Body of pancreas (tissue), 4 donors: ENCODE measurements at regions not wholly inside any gene's neighbourhood (a gene's known extent, or its start where the extent isn't known, plus 50 kb on each side); places are given as distances from the start of the nearest gene placed in this dataset.

ENCODE experiments used
- ATAC-seq: fragments of 150-250 bp; one replicate; pipeline ENCODE4 v1.9.1; 2016
- DNase-seq, 4 donors: peaks; one replicate each; pipeline ENCODE4 v3.0.0-alpha.2; 2019
- H3K27ac ChIP-seq, 4 donors: fragments of 200-600 bp; sonication (generic); 1 replicate in 3 of 4; 2 replicates in 1 of 4; pipeline versions ENCODE4 v1.5.1 to v1.6.1; 2016 to 2019; ENCODE audit warnings: mild to moderate bottlenecking in 1 of 4, mixed read lengths in 1 of 4, moderate library complexity in 1 of 4
- H3K27me3 ChIP-seq, 2 donors: fragments of 200-600 bp; sonication (generic); one replicate each; pipeline ENCODE4 v1.6.0; 2016; ENCODE audit warnings: mild to moderate bottlenecking in 1 of 2
- H3K36me3 ChIP-seq, 2 donors: fragments of 200-600 bp; sonication (generic); replicated peaks in 1 of 2; 2 replicates each; pipeline ENCODE4 v1.5.1; 2016; ENCODE audit warnings: low read depth in 2 of 2; ENCODE audit not compliant: insufficient read depth in 1 of 2
- H3K4me1 ChIP-seq: fragments of 200-600 bp; sonication (generic); one replicate; pipeline ENCODE4 v1.6.0; 2016
- H3K4me3 ChIP-seq, 2 donors: fragments of 200-600 bp; sonication (generic); 1 replicate in 1 of 2; 2 replicates in 1 of 2; pipeline ENCODE4 v1.5.1; 2016 to 2019
- H3K9me3 ChIP-seq, 3 donors: fragments of 200-600 bp; sonication (generic); 1 replicate in 2 of 3; 2 replicates in 1 of 3; pipeline ENCODE4 v1.5.1; 2016
- CTCF ChIP-seq, 7 experiments: fragments of 450-650 bp in 4 of 7; fragments of 200-600 bp in 3 of 7; sonication (generic) in 3 of 7; IDR thresholded peaks; one replicate each; pipeline ENCODE4 v1.5.1; 2016 to 2019; ENCODE audit warnings: antibody characterized with exemption in 7 of 7
- POLR2A ChIP-seq, 3 donors: fragments of 450-650 bp; IDR thresholded peaks; one replicate each; pipeline ENCODE4 v1.6.1; 2016; ENCODE audit warnings: antibody characterized with exemption in 3 of 3, mild to moderate bottlenecking in 2 of 3
- WGBS, 2 donors: methylation state at CpG; one replicate each; pipeline ENCODE4 v1.1.5; 2017; 5-methylcytosine and 5-hydroxymethylcytosine counted together
- intact Hi-C: fragments of 100-400 bp; cut with DNase I; formaldehyde crosslinking; loops from one replicate; pipeline ENCODE4 v1.15.1; 2023

GRCh38 chr5:162711244-162711643, 643.7 kb downstream of the GABRG2 start:
- no peak overlapping the region for H3K27ac ChIP-seq
- intact Hi-C loops: no loop called here
- no peak for DNase-seq
- H3K4me3 ChIP-seq: no peak overlapping the region
- no peaks in the 10 kb centered on the region for H3K9me3 ChIP-seq
- 34 to 41% methylated on average over 4 of the region's 4 CpGs for WGBS, 2 donors
- H3K36me3 ChIP-seq: no peaks in the 10 kb centered on the region
- H3K27me3 ChIP-seq: no peaks in the 10 kb centered on the region
- no peak for TF ChIP-seq POLR2A (IDR thresholded peaks at IDR 0.05)
- no peak for TF ChIP-seq CTCF (IDR thresholded peaks at IDR 0.05)
- no peaks in the 10 kb centered on the region for H3K4me1 ChIP-seq
- no peak for ATAC-seq

- ATAC-seq (no peak), DNase-seq (no peak)
- Histone ChIP-seq H3K4me3 (no peak overlapping the region), H3K27me3 (no peaks in the 10 kb centered on the region), H3K36me3 (no peaks in the 10 kb centered on the region), H3K9me3 (peaks cover 0 to 9% (median 0%) of the 10 kb centered on the region in 3 donors), H3K4me1 (no peaks in the 10 kb centered on the region), H3K27ac (no peak overlapping the region)
- intact Hi-C loops: no loop called here
- TF ChIP-seq POLR2A (IDR thresholded peaks at IDR 0.05) (no peak), CTCF (IDR thresholded peaks at IDR 0.05) (no peak)
Measured at GRCh38 chr5:162719720-162720119, 652.1 kb downstream of the GABRG2 start.

- 43 to 58% methylated on average over 1 of the region's 1 CpG for whole genome bisulfite sequencing, 2 donors
Measured at GRCh38 chr5:162721125-162721524, 653.6 kb downstream of the GABRG2 start.

GRCh38 chr5:162752612-162753011, 684.8 kb upstream of the CCNG1 start:
- WGBS, 2 donors: 48 to 51% methylated on average over 3 of the region's 3 CpGs
- DNase-seq: no peak
- TF ChIP-seq POLR2A (IDR thresholded peaks at IDR 0.05) (no peak), CTCF (IDR thresholded peaks at IDR 0.05) (no peak)
- Histone ChIP-seq H3K27ac (no peak overlapping the region), H3K9me3 (no peaks in the 10 kb centered on the region), H3K36me3 (no peaks in the 10 kb centered on the region), H3K4me1 (no peaks in the 10 kb centered on the region), H3K27me3 (no peaks in the 10 kb centered on the region), H3K4me3 (no peak overlapping the region)
- no peak for ATAC-seq
- intact Hi-C loops: no loop called here

More at GRCh38 chr5:162721125-162721524, 653.6 kb downstream of the GABRG2 start:
- intact Hi-C loops: no loop called here
- no peak for DNase-seq
- H3K36me3 ChIP-seq: no peaks in the 10 kb centered on the region
- no peaks in the 10 kb centered on the region for H3K4me1 ChIP-seq
- H3K27me3 ChIP-seq: no peaks in the 10 kb centered on the region
- no peak for TF ChIP-seq CTCF (IDR thresholded peaks at IDR 0.05)
- TF ChIP-seq POLR2A (IDR thresholded peaks at IDR 0.05): no peak
- peaks cover 0 to 9% (median 0%) of the 10 kb centered on the region in 3 donors for H3K9me3 ChIP-seq
- no peak overlapping the region for H3K4me3 ChIP-seq
- no peak for ATAC-seq
- no peak overlapping the region for H3K27ac ChIP-seq

GRCh38 chr5:162762119-162762518, 675.3 kb upstream of the CCNG1 start:
- Histone ChIP-seq H3K27me3 (no peaks in the 10 kb centered on the region), H3K27ac (no peak overlapping the region), H3K9me3 (no peaks in the 10 kb centered on the region), H3K4me3 (no peak overlapping the region), H3K4me1 (no peaks in the 10 kb centered on the region), H3K36me3 (no peaks in the 10 kb centered on the region)
- no peak for ATAC-seq
- intact Hi-C loops: no loop called here
- TF ChIP-seq POLR2A (IDR thresholded peaks at IDR 0.05): no peak
- no peak for TF ChIP-seq CTCF (IDR thresholded peaks at IDR 0.05)
- 44 to 50% methylated on average over 5 of the region's 5 CpGs for WGBS, 2 donors
- no peak for DNase-seq
